ENCODE measurements at regions not wholly inside any gene's neighbourhood (a gene's known extent, or its start where the extent isn't known, plus 50 kb on each side); places are given as distances from the start of the nearest gene placed in this dataset.
"Not testable (repeated sequence)": the region's sequence is repeated elsewhere in the genome, so short reads cannot be mapped to it uniquely, and the experiment has no call there.

GRCh38 chr1:184176058-184176457 lies 124.5 kb downstream of the TSEN15 start:
- Histone ChIP-seq H3K27ac (no peak overlapping the region), H3K36me3 (no peaks in the 10 kb centered on the region), H3K4me1 (no peaks in the 10 kb centered on the region), H3K27me3 (no peaks in the 10 kb centered on the region), H3K9me3 (no peaks in the 10 kb centered on the region), H3K4me3 (replicated peaks in 1 of 3) (no peak overlapping the region)
- intact Hi-C loops (cut with DNase I): no loop called here
- TF ChIP-seq CTCF (IDR thresholded peaks at IDR 0.05): no peak
- TF ChIP-seq POLR2A (IDR thresholded peaks at IDR 0.05): no peak
- DNase-seq: no peak
- WGBS, 2 donors: 73 to 76% methylated on average over 2 of the region's 2 CpGs

- no peaks in the 10 kb centered on the region for H3K4me1 ChIP-seq
- H3K27ac ChIP-seq: no peak overlapping the region
- intact Hi-C loops (cut with DNase I): no loop called here
- no peak overlapping the region for H3K4me3 ChIP-seq (replicated peaks in 1 of 3)
- H3K27me3 ChIP-seq: no peaks in the 10 kb centered on the region
- WGBS, 2 donors: 85 to 87% methylated on average over 2 of the region's 2 CpGs
- no peak for DNase-seq
- H3K36me3 ChIP-seq: no peaks in the 10 kb centered on the region
- TF ChIP-seq POLR2A (IDR thresholded peaks at IDR 0.05) (no peak), CTCF (IDR thresholded peaks at IDR 0.05) (no peak)
- no peaks in the 10 kb centered on the region for H3K9me3 ChIP-seq
Observed at GRCh38 chr1:184181044-184181443, 129.5 kb downstream of the TSEN15 start.

GRCh38 chr1:184183919-184184318 lies 132.4 kb downstream of the TSEN15 start:
- intact Hi-C loops (cut with DNase I): no loop called here
- no peak overlapping the region for H3K27ac ChIP-seq

GRCh38 chr1:184184614-184185013 lies 133.1 kb downstream of the TSEN15 start:
- H3K27ac ChIP-seq; H3K27me3 ChIP-seq; DNase-seq; H3K4me1 ChIP-seq; H3K4me3 ChIP-seq (replicated peaks in 1 of 3); H3K9me3 ChIP-seq; intact Hi-C loops (cut with DNase I); H3K36me3 ChIP-seq: not testable (repeated sequence)
- 98 to 100% methylated on average over 3 of the region's 3 CpGs for WGBS, 2 donors

More at GRCh38 chr1:184183919-184184318, 132.4 kb downstream of the TSEN15 start:
- H3K4me1 ChIP-seq: no peaks in the 10 kb centered on the region
- no peaks in the 10 kb centered on the region for H3K36me3 ChIP-seq
- DNase-seq: no peak
- H3K9me3 ChIP-seq: no peaks in the 10 kb centered on the region
- no peak overlapping the region for H3K4me3 ChIP-seq (replicated peaks in 1 of 3)
- no peak for TF ChIP-seq CTCF (IDR thresholded peaks at IDR 0.05)
- TF ChIP-seq POLR2A (IDR thresholded peaks at IDR 0.05): no peak
- no peaks in the 10 kb centered on the region for H3K27me3 ChIP-seq
- 91 to 95% methylated on average over 3 of the region's 3 CpGs for WGBS, 2 donors

GRCh38 chr1:184185347-184185746 lies 133.8 kb downstream of the TSEN15 start:
- Histone ChIP-seq H3K4me1 (no peaks in the 10 kb centered on the region), H3K4me3 (replicated peaks in 1 of 3) (no peak overlapping the region), H3K27me3 (no peaks in the 10 kb centered on the region), H3K36me3 (no peaks in the 10 kb centered on the region), H3K27ac (no peak overlapping the region), H3K9me3 (no peaks in the 10 kb centered on the region)
- TF ChIP-seq POLR2A (IDR thresholded peaks at IDR 0.05): no peak
- intact Hi-C loops (cut with DNase I): no loop called here
- DNase-seq: no peak
- 81 to 97% methylated on average over 3 of the region's 3 CpGs for WGBS, 2 donors

- Histone ChIP-seq H3K36me3 (no peaks in the 10 kb centered on the region), H3K27ac (no peak overlapping the region), H3K27me3 (no peaks in the 10 kb centered on the region), H3K9me3 (no peaks in the 10 kb centered on the region), H3K4me1 (no peaks in the 10 kb centered on the region), H3K4me3 (replicated peaks in 1 of 3) (no peak overlapping the region)
- intact Hi-C loops (cut with DNase I): no loop called here
- no peak for DNase-seq
- no peak for TF ChIP-seq POLR2A (IDR thresholded peaks at IDR 0.05)
- TF ChIP-seq CTCF (IDR thresholded peaks at IDR 0.05): no peak
Observed at GRCh38 chr1:184186167-184186566, 134.6 kb downstream of the TSEN15 start.

Data from thyroid gland (tissue), 4 donors.